HAP-1 (cell line): ENCODE measurements at regions not wholly inside any gene's neighbourhood (a gene's known extent, or its start where the extent isn't known, plus 50 kb on each side); places are given as distances from the start of the nearest gene placed in this dataset.

Experiments used
- DNase-seq, 2 experiments: peaks; one replicate each; pipeline ENCODE4 v3.0.0-alpha.2; 2016 to 2020; ENCODE audit warnings: low spot score in 2 of 2
- H3K27me3 ChIP-seq: fragments of 250-450 bp; sonication (Bioruptor Pico); 2 replicates; pipeline ENCODE4 v1.5.1; 2020; ENCODE audit warnings: low read depth, mild to moderate bottlenecking, moderate library complexity
- H3K36me3 ChIP-seq: fragments of 250-450 bp; sonication (Bioruptor Pico); replicated peaks from 2 replicates; pipeline ENCODE4 v1.5.1; 2020; ENCODE audit warnings: mild to moderate bottlenecking
- H3K4me1 ChIP-seq: fragments of 250-450 bp; sonication (Bioruptor Pico); 2 replicates; pipeline ENCODE4 v1.5.1; 2020; ENCODE audit warnings: mild to moderate bottlenecking
- H3K4me3 ChIP-seq: fragments of 250-450 bp; sonication (Bioruptor Pico); 2 replicates; pipeline ENCODE4 v1.5.1; 2020; ENCODE audit warnings: mild to moderate bottlenecking, moderate library complexity
- H3K9me3 ChIP-seq: fragments of 250-450 bp; sonication (Bioruptor Pico); 2 replicates; pipeline ENCODE4 v1.5.1; 2020; ENCODE audit warnings: mild to moderate bottlenecking, moderate library complexity
- in situ Hi-C: fragments of 300-500 bp; cut with MboI; formaldehyde crosslinking; loops from 3 replicates; pipeline ENCODE4 v1.14.3; 2020; ENCODE audit warnings: low sequenced_read_pairs, inconsistent platforms, mixed read lengths

DNA sequence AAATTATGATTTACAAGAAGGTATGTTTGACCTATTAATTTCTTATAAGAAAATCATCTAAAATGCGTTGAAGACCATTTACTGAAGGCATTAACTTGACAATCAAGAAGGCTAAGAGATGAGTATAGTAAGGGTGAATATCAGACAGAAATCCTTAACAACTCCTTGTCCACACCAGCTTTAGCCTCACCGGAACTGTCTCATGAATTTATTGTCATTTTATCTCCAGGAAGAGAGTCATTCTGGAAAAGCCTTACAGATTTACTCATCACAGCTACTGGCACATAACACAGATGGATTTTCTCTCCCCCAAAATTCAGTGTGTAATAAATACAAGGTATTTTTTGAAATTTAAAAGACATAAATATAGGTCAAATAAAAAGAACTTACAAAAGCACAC, 129.4 kb upstream of the LSM8 start:
- H3K9me3 ChIP-seq: no peaks in the 10 kb centered on the region
- no peaks in the 10 kb centered on the region for H3K4me1 ChIP-seq
- no peaks in the 10 kb centered on the region for H3K36me3 ChIP-seq
- DNase-seq: no peak
- H3K4me3 ChIP-seq: no peak overlapping the region
- peaks cover 3% of the 10 kb centered on the region; the same call in 1 of the 2 replicates for H3K27me3 ChIP-seq
- in situ Hi-C loops: no loop called here

DNA sequence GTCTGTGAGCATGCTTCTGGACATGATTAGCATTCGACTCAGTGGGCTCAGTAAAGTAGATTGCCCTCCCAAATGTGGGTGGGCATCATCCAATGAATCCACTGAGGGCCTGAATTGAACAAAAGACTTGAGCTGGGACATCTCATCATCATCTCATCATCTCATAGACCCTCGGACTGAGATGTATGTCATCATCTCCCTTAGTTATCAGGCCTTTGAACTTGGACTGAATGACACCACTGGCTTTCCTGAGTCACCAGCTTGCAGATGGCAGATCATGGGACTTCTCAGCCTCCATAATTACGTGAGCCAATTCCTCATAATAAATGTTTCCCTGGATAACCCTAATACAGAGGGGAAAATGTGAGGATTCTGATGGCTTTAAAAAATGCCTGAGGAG, 128.3 kb upstream of the LSM8 start:
- Histone ChIP-seq H3K27me3 (peaks cover 8% of the 10 kb centered on the region; the same call in 1 of the 2 replicates), H3K4me1 (no peaks in the 10 kb centered on the region), H3K36me3 (no peaks in the 10 kb centered on the region), H3K9me3 (no peaks in the 10 kb centered on the region), H3K4me3 (no peak overlapping the region)
- no peak for DNase-seq
- in situ Hi-C loops: no loop called here

DNA sequence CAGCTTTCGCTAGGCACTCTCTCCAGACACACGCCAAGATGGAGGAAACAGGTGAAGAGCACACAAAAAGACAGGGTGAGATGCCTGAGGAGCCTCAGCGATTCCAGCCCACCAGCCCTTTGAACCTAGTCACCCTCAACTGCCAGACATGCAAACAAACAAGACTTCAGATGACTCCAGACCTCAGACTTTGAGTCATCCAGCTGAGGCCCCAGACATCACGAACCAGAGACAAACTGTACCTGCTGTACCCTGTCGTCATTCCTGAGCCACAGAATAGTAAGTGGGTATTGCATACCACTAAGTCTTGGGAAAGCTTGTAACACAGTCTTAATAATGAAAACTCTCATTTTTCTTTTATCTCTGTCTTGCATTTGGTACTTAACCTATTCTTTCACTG, 126.6 kb upstream of the LSM8 start:
- no peaks in the 10 kb centered on the region for H3K9me3 ChIP-seq
- no peaks in the 10 kb centered on the region for H3K36me3 ChIP-seq
- no peak overlapping the region for H3K4me3 ChIP-seq
- H3K4me1 ChIP-seq: no peaks in the 10 kb centered on the region; the same call in 1 of the 2 replicates
- DNase-seq: no peak
- H3K27me3 ChIP-seq: peaks cover 5% of the 10 kb centered on the region; the same call in 1 of the 2 replicates
- in situ Hi-C loops: no loop called here

DNA sequence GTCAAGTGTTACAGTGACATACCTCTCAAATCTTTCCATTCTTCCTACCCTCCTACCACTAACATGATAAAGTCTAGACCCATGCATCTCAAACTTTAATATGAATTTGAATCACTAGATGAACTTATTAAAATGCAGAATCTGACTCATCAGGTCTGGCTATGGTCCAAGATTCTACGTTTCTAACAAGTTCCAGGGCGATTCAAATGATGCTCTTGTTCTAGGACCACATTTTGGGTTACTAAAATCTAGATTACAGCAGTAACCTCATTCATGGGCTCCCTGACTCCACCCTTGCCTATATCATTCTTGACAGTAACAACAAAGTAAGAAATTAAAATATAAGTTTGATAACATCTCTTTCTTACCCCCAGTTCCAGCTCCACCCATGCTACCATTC, 124.8 kb upstream of the LSM8 start:
- Histone ChIP-seq H3K9me3 (no peaks in the 10 kb centered on the region), H3K36me3 (no peaks in the 10 kb centered on the region), H3K4me3 (no peak overlapping the region), H3K27me3 (peaks cover 5% of the 10 kb centered on the region; the same call in 1 of the 2 replicates), H3K4me1 (no peaks in the 10 kb centered on the region; the same call in 1 of the 2 replicates)
- no peak for DNase-seq
- in situ Hi-C loops: no loop called here

DNA sequence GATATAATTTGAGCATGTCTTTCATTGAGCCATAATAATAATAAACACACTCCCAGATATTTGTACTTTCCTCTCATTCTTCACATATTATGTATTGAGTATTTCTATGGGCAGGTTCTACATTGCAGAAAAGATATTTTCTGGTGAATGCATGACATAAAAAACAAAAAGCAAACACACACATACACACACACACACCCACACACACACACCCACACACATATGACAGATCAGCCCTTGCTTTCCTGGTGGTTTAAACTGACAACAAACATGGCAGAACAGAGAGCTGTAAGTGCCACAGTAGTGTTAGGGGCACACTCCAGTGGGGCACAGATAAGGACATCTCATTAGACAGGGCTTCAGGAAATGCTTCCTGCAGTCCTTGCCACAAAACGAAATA, 123.3 kb upstream of the LSM8 start:
- no peaks in the 10 kb centered on the region for H3K36me3 ChIP-seq
- H3K4me1 ChIP-seq: no peaks in the 10 kb centered on the region; the same call in 1 of the 2 replicates
- H3K27me3 ChIP-seq: peaks cover 9% of the 10 kb centered on the region; the same call in 1 of the 2 replicates
- in situ Hi-C loops: no loop called here
- no peak overlapping the region for H3K4me3 ChIP-seq
- no peak for DNase-seq
- no peaks in the 10 kb centered on the region for H3K9me3 ChIP-seq

DNA sequence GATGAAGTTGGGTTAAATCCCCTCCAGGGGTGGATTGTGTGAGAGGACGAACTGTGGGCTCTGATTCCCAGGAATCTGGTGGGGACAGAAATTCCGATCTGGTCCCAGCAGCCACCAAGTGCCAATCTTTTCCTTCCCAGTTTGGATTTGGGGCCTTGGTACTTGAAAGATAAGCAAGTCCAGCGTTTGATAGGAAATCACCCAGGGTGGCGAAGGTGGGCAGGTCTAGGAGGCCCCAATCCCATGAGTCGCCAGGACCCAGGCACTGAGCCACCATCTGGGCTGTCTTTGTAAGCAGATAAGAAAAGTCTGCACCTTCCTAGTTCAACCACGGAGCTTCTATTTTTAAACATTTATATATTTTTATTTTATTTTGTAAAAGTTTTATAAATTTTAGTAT, 122.6 kb upstream of the LSM8 start:
- H3K4me1 ChIP-seq: no peaks in the 10 kb centered on the region; the same call in 1 of the 2 replicates
- DNase-seq: no peak
- H3K27me3 ChIP-seq: peaks cover 9% of the 10 kb centered on the region; the same call in 1 of the 2 replicates
- in situ Hi-C loops: no loop called here
- H3K4me3 ChIP-seq: no peak overlapping the region
- H3K36me3 ChIP-seq: no peaks in the 10 kb centered on the region
- H3K9me3 ChIP-seq: no peaks in the 10 kb centered on the region

DNA sequence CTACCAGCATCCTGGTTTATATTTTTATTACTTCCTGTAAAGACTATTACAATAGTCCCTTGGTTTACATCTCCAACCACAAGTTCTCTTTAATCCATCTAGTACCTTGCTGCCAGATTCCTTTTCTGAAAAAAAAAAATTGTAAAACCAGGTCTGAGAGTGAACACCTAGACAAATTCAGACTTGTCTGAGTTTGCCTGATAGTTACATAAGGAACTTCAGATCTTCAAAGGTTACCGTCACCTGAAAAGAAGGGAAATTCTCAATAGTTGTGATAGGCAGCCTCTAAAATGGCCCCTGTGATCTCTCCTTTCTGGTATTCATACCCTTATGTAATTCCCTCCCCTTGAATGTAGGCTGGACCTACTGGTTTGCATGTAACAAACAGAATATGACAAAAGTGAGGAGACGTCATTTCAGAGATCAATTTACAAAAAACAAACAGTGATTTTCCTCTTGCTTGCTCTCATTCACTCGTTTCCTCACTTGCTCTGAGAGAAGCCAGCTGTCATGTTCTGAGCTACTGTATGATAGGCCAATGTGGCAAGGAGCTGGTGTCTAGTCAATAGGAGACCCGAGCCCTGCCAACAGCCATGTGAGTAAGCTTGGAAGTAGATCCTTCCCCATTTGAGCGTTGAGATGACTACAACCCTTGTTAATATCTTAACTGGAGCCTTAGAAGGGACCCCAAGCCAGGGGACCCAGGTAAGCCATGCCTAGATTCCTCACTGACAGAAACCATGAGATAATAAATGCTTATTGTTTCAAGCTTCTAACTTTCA, 110.9 kb upstream of the LSM8 start:
- no peak for DNase-seq
- in situ Hi-C loops: no loop called here

DNA sequence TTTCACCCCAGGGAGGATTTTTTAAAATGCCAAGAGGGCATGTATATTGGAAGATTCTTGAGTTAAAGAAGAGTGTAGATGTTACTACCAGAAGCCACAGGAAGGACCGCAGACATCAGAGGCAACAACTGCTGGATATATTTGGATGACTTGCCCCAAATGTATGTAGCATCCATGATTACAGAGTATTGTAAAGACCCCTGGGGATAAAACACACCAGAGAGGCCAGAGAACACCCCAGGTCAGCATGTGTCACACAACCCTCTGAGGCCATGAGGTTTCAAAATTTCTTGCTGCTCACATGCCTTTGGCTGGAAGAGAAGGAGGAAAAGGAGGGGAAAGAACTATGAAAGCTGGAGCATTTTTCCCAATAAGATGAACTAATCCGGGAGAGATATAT, 108.0 kb upstream of the LSM8 start:
- no peaks in the 10 kb centered on the region for H3K9me3 ChIP-seq
- H3K4me1 ChIP-seq: no peaks in the 10 kb centered on the region
- no peak for DNase-seq
- in situ Hi-C loops: no loop called here
- H3K36me3 ChIP-seq: no peaks in the 10 kb centered on the region
- no peak overlapping the region for H3K4me3 ChIP-seq
- H3K27me3 ChIP-seq: no peaks in the 10 kb centered on the region

More for the DNA sequence above, 110.9 kb upstream of the LSM8 start:
- Histone ChIP-seq H3K9me3 (no peaks in the 10 kb centered on the region), H3K27me3 (no peaks in the 10 kb centered on the region), H3K4me3 (no peak overlapping the region), H3K36me3 (no peaks in the 10 kb centered on the region), H3K4me1 (no peaks in the 10 kb centered on the region)

DNA sequence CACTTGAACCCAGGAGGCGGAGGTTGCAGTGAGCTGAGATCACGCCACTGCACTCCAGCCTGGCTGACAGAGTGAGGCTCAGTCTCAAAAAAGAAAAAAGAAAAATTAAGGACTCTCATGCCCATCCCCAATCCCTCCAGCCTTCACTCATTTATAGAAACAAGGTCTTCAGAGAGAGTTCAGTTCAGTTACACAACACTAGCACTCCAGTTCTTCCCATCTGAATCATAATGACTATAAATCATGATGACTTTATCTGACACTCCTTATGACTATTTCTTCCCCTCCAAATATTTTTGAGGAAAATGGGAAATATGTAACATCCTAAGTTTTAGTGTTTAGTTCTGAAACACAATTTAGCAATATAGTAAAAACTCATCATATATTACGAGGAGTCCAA, 107.4 kb upstream of the LSM8 start:
- in situ Hi-C loops: no loop called here
- no peak for DNase-seq
- Histone ChIP-seq H3K36me3 (no peaks in the 10 kb centered on the region), H3K9me3 (no peaks in the 10 kb centered on the region), H3K4me1 (no peaks in the 10 kb centered on the region), H3K27me3 (no peaks in the 10 kb centered on the region), H3K4me3 (no peak overlapping the region)

DNA sequence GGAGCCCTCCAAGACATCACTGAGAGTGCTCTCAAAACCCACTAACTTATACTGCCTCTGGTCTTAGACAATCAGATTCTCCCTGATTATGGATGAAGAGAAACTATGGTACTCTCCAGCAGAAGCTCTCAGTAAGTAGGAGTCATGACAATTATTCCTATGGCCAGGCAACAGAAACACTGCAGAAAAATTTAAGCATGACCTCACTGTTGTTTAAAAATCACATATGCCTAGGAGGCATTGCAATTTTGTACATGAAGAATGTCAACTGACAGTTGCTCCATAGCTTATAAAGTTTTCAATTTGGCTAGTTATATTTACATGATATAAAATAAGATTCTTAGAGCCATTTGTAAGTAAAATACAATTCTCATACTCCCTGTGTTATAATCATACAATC, 105.9 kb upstream of the LSM8 start:
- in situ Hi-C loops: no loop called here
- Histone ChIP-seq H3K4me1 (no peaks in the 10 kb centered on the region), H3K27me3 (no peaks in the 10 kb centered on the region), H3K4me3 (no peak overlapping the region), H3K36me3 (no peaks in the 10 kb centered on the region), H3K9me3 (no peaks in the 10 kb centered on the region)
- no peak for DNase-seq

DNA sequence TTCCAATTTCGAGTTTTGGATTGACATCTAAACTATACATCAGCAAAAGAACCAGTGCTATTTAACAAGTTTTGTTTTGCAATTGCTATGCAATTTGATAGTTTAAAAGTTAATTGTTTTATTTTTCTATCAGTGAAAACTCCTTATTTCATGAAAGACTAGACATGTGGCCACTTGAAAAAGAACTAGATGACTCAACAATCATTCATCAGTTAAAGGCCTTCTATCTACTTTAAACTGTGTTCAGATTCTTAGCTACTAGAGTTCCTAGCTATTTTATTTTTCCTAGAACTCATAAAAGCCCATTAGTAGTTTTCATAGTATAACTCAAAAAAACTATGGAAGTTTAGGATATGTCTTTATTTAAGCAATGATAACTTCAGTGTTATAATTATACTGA, 104.6 kb upstream of the LSM8 start:
- in situ Hi-C loops: no loop called here
- H3K9me3 ChIP-seq: no peaks in the 10 kb centered on the region
- no peaks in the 10 kb centered on the region for H3K4me1 ChIP-seq
- no peaks in the 10 kb centered on the region for H3K36me3 ChIP-seq
- no peak overlapping the region for H3K4me3 ChIP-seq
- no peak for DNase-seq
- no peaks in the 10 kb centered on the region for H3K27me3 ChIP-seq

DNA sequence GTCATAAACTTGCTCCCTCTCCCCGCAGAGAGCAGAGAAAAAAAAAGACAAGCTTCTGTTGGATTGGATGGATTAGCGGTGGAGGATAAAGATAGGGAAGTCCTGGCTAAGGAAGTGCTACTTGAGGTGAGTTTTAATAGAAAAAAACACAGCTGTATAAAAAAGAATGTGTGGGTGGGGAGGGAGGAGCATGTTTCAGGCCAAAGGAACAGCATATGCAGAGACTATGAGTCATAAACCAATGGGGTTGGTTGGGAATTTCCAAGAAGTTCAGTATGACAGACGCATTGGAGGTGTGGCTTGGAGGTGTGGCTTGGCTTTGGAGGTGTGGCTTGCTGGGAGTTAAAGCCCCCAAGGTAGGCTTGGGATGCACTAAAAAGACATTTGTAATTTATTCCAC, 103.0 kb upstream of the LSM8 start:
- Histone ChIP-seq H3K4me3 (no peak overlapping the region), H3K4me1 (no peaks in the 10 kb centered on the region), H3K27me3 (no peaks in the 10 kb centered on the region), H3K9me3 (no peaks in the 10 kb centered on the region), H3K36me3 (no peaks in the 10 kb centered on the region)
- peak in 1 of 2 experiments; percentile 25 for DNase-seq
- in situ Hi-C loops: no loop called here

DNA sequence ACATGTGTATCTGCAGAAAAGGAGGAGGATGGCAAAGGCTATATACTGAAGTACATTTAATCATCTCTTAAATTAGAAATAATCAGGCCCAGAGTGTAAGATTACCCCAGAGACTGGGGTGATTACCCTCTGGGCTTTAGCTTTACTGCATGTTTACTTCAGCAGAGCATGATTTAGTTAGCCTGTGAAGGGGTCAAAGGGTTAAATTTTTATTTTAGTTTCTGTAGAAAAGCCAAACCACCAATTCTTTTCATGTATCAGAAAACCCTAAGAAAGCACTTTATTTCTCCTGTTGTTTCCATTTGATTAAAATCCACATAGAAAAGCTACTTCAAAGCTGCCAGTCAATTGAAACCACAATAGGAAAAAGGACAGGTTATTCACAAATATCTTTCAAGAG, 101.5 kb upstream of the LSM8 start:
- Histone ChIP-seq H3K4me1 (no peaks in the 10 kb centered on the region), H3K4me3 (no peak overlapping the region), H3K27me3 (no peaks in the 10 kb centered on the region), H3K9me3 (no peaks in the 10 kb centered on the region), H3K36me3 (no peaks in the 10 kb centered on the region)
- in situ Hi-C loops: no loop called here
- no peak for DNase-seq

DNA sequence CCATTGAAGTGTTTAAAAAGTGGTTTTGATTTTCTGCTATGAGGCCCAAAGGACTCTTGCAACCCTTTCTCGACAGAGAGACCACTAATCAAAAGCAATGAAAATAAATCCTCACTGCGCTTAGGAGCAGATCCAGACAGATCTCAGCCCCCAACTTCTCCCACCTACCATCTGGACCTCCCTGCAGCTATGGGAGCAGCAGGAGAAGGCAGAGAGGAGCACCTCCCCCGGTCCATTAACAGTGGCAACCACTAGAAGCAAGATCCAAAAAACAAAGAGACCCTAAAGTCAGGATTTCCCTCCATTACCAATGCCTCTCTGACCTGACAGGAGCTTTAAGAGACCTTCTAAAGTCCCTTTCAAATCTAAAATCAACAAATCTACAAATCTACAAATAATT, 99.0 kb upstream of the LSM8 start:
- Histone ChIP-seq H3K36me3 (no peaks in the 10 kb centered on the region), H3K4me1 (no peaks in the 10 kb centered on the region), H3K4me3 (no peak overlapping the region), H3K9me3 (no peaks in the 10 kb centered on the region), H3K27me3 (no peaks in the 10 kb centered on the region)
- no peak for DNase-seq
- in situ Hi-C loops: no loop called here

DNA sequence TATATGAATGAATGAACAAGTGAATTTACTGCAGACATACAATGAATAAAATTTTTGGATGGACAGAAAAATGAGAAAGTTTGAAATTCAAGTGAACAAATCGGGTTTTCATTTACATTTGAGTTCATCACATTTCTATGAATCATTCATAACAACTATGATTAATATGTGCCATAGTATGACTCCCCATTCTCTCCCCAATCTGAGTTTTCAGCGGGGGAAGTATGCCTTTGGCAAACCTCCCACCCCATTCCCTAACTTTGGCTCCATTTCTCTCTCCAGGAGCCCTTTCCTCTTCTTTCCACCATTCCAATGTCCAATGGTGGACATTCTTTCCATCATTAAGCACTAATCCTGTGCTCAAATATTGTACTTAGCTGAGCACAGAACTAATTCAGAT, 96.8 kb upstream of the LSM8 start:
- no peak for DNase-seq
- H3K4me1 ChIP-seq: no peaks in the 10 kb centered on the region
- H3K36me3 ChIP-seq: no peaks in the 10 kb centered on the region
- no peaks in the 10 kb centered on the region for H3K9me3 ChIP-seq
- H3K27me3 ChIP-seq: no peaks in the 10 kb centered on the region
- H3K4me3 ChIP-seq: no peak overlapping the region
- in situ Hi-C loops: no loop called here
